Right atrium auricular region (tissue), 2 donors: ENCODE measurements at regions not wholly inside any gene's neighbourhood (a gene's known extent, or its start where the extent isn't known, plus 50 kb on each side); places are given as distances from the start of the nearest gene placed in this dataset.

Experiments
- DNase-seq: peaks from one replicate; pipeline ENCODE4 v3.0.0-alpha.2; 2019; ENCODE audit warnings: low spot score
- H3K27ac ChIP-seq, 2 donors: fragments of 200-600 bp; sonication (generic); 1 replicate in 1 of 2; 2 replicates in 1 of 2; pipeline ENCODE4 v1.5.1; 2016 to 2019
- H3K27me3 ChIP-seq, 2 donors: fragments of 200-600 bp; sonication (generic); one replicate each; pipeline versions ENCODE4 v1.5.1 to v1.6.0; 2017 to 2019
- H3K36me3 ChIP-seq: fragments of 200-600 bp; sonication (generic); one replicate; pipeline ENCODE4 v1.5.1; 2016
- H3K4me1 ChIP-seq, 2 donors: fragments of 200-600 bp; sonication (generic); one replicate each; pipeline versions ENCODE4 v1.5.1 to v1.6.0; 2017 to 2019
- H3K4me3 ChIP-seq, 2 donors: fragments of 200-600 bp; sonication (generic); 1 replicate in 1 of 2; 2 replicates in 1 of 2; pipeline ENCODE4 v1.5.1; 2017 to 2019; ENCODE audit warnings: mild to moderate bottlenecking in 1 of 2, moderate library complexity in 1 of 2
- H3K9me3 ChIP-seq, 2 donors: fragments of 200-600 bp; sonication (generic); one replicate each; pipeline ENCODE4 v1.5.1; 2019
- CTCF ChIP-seq, 2 donors: fragments of 200-600 bp; sonication (generic); IDR thresholded peaks; one replicate each; pipeline ENCODE4 v1.5.1; 2019; ENCODE audit warnings: antibody characterized with exemption in 2 of 2

- Histone ChIP-seq H3K27ac (no peak overlapping the region), H3K36me3 (no peaks in the 10 kb centered on the region), H3K9me3 (no peaks in the 10 kb centered on the region), H3K4me1 (no peaks in the 10 kb centered on the region), H3K4me3 (no peak overlapping the region), H3K27me3 (peaks cover 0 to 4% of the 10 kb centered on the region in 2 donors)
- DNase-seq = no peak
- no peak for TF ChIP-seq CTCF (IDR thresholded peaks at IDR 0.05)
These were observed 139.5 kb downstream of the BARX1 start for GRCh38 chr9:93815677-93816076.

- Histone ChIP-seq H3K4me3 (no peak overlapping the region), H3K9me3 (no peaks in the 10 kb centered on the region), H3K27me3 (peaks cover 0 to 4% of the 10 kb centered on the region in 2 donors), H3K27ac (no peak overlapping the region), H3K36me3 (no peaks in the 10 kb centered on the region), H3K4me1 (no peaks in the 10 kb centered on the region)
- TF ChIP-seq CTCF (IDR thresholded peaks at IDR 0.05) = no peak
- no peak for DNase-seq
These were observed 140.0 kb downstream of the BARX1 start for GRCh38 chr9:93815135-93815534.

DNA sequence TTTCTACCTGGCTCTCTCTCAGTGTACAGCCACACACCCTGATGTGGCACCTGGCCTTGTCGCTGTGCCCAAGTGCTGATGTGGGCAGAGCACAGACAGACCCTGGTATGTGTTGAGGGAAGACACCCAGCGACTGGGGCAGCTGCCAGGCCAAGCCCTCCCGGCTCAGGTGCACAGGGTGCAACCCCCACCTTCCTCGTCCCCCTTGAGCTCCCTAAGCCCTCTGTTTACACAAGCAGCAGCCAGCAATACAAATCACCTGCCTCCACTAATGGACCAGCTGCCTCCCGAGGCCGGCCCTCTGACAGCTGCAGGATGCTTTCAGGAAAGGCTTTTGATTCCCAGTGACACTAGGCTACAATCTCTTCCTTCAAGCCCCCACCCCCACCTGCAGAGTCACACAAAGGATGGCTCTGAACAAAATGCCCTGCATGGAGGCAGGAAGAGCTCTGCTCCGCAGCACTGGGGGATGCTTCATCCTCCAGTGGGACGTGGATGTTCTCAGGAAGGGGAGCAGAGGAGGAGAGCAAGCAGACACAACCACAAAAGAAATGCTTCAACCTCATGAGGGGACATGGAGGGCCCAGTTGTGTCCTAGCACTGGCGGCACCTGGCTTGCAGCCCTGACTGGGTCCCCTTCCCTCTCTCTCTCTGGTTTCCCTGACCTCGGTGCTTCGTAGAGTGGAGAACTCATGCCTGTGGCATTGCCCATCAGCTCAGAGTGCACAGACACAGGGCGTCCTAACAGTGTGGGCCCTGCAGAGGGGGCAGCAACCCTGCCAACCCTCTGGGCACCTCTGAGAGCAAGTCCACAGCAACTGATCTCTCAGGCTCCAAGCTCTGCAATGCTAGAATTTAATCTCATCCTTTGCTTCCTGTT, 140.8 kb downstream of the BARX1 start:
- DNase-seq = no peak
- Histone ChIP-seq H3K9me3 (no peaks in the 10 kb centered on the region), H3K36me3 (no peaks in the 10 kb centered on the region), H3K4me3 (no peak overlapping the region), H3K27ac (no peak overlapping the region), H3K27me3 (peaks cover 0 to 4% of the 10 kb centered on the region in 2 donors), H3K4me1 (no peaks in the 10 kb centered on the region)
- TF ChIP-seq CTCF (IDR thresholded peaks at IDR 0.05) = no peak

DNA sequence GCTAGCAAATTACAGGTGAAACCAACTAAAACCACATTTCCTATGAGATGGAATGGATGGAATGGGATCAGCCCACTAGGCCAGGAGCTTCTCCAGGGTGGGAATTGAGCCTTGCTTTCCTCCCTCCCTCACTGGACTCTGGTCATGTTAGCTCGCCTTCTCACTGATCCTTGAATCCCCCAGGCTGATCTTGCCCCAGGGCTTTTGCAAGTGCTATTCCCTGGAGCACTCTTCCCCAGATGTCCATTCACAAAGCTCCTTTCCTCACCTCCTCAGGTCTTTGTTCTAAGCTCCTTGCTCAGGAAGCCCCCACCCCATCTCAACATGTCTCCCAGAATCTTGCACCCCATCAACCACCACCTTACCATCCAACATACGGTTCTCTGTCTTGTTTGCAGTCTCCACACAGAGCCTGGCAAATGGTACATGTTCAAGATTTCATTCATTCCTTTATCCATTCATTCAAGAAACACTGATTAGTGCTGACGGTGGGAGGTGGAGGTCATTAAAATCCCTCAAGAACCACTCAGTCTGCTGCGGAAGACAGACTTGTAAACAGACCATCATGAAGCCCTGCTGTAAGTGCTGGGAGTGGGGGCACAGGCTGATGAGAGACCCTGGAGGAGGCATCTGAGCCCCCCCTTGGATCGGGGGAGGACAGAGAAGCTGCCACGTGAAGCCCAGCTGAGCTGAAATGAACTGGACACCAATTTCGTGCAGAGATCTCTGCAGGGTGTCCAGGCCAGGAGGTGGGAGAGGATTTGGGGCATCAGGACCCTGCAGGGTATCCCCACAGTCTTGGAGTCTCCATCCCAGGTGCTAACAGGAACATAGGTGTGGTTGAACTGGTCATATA, 141.7 kb downstream of the BARX1 start:
- Histone ChIP-seq H3K4me1 (no peaks in the 10 kb centered on the region), H3K4me3 (no peak overlapping the region)
- DNase-seq = no peak

GRCh38 chr9:93812410-93812668, 142.8 kb downstream of the BARX1 start:
- H3K4me1 ChIP-seq = no peaks in the 10 kb centered on the region
- H3K27me3 ChIP-seq = no peaks in the 10 kb centered on the region
- H3K9me3 ChIP-seq = no peaks in the 10 kb centered on the region
- no peak overlapping the region for H3K27ac ChIP-seq
- H3K36me3 ChIP-seq = no peaks in the 10 kb centered on the region
- TF ChIP-seq CTCF (IDR thresholded peaks at IDR 0.05) = no peak
- DNase-seq = no peak
- no peak overlapping the region for H3K4me3 ChIP-seq

More for the DNA sequence above, 141.7 kb downstream of the BARX1 start:
- H3K36me3 ChIP-seq = no peaks in the 10 kb centered on the region
- H3K27me3 ChIP-seq = no peaks in the 10 kb centered on the region
- H3K9me3 ChIP-seq = no peaks in the 10 kb centered on the region
- H3K27ac ChIP-seq = no peak overlapping the region
- TF ChIP-seq CTCF (IDR thresholded peaks at IDR 0.05) = no peak
